ENCODE measurements at regions not wholly inside any gene's neighbourhood (a gene's known extent, or its start where the extent isn't known, plus 50 kb on each side); places are given as distances from the start of the nearest gene placed in this dataset.

- no peak overlapping the region for H3K27ac ChIP-seq
- TF ChIP-seq CTCF (conservative IDR thresholded peaks at IDR 0.05), result no peak
Observed at GRCh38 chr10:59523851-59524250, 161.5 kb upstream of the FAM13C start.

GRCh38 chr10:59517996-59518395 is 155.6 kb upstream of the FAM13C start:
- no peak overlapping the region for H3K27ac ChIP-seq
- no peak for TF ChIP-seq CTCF (conservative IDR thresholded peaks at IDR 0.05)

GRCh38 chr10:59517341-59517899 is 155.1 kb upstream of the FAM13C start:
- TF ChIP-seq CTCF (conservative IDR thresholded peaks at IDR 0.05), result no peak
- no peak overlapping the region for H3K27ac ChIP-seq

- no peak overlapping the region for H3K27ac ChIP-seq
- no peak for TF ChIP-seq CTCF (conservative IDR thresholded peaks at IDR 0.05)
Observed at GRCh38 chr10:59513558-59513957, 151.2 kb upstream of the FAM13C start.

GRCh38 chr10:59512951-59513350 is 150.6 kb upstream of the FAM13C start:
- no peak for TF ChIP-seq CTCF (conservative IDR thresholded peaks at IDR 0.05)
- H3K27ac ChIP-seq, result no peak overlapping the region

GRCh38 chr10:59508956-59509355 is 146.6 kb upstream of the FAM13C start:
- TF ChIP-seq CTCF (conservative IDR thresholded peaks at IDR 0.05), result no peak
- no peak overlapping the region for H3K27ac ChIP-seq

GRCh38 chr10:59508296-59508695 is 145.9 kb upstream of the FAM13C start:
- H3K27ac ChIP-seq, result no peak overlapping the region
- no peak for TF ChIP-seq CTCF (conservative IDR thresholded peaks at IDR 0.05)

Measured in VCaP (cell line).